GM18907 (cell line): ENCODE measurements at regions not wholly inside any gene's neighbourhood (a gene's known extent, or its start where the extent isn't known, plus 50 kb on each side); places are given as distances from the start of the nearest gene placed in this dataset.
A peak's percentile ranks its signal among the peaks of the same experiment; 100 is the strongest.

ENCODE experiments used
- ATAC-seq: cut with Tn5 transposase; IDR thresholded peaks from one replicate; pipeline ENCODE4 v1.9.1; 2021; ENCODE audit warnings: mild to moderate bottlenecking, moderate library complexity; ENCODE audit not compliant: unreplicated experiment

DNA sequence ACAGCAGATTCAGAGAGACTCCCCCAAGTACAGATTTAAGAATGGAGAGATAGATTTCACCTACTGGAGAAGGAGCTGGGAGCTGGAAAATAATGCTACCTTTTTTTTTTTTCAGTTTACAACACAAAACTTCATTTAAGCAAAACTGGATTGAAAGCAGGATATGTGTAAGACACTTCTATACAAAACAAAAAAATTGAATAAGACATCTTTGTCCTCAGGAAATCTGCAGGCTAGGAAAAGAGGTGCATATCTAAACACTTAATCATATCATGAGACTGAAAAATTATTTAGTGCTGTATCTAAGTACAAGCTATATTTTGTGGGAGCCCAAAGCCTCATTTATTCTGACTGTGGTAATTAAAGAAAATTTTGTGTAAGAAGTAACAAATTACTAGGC lies 516.1 kb downstream of the ZIC1 start:
- ATAC-seq: no peak

DNA sequence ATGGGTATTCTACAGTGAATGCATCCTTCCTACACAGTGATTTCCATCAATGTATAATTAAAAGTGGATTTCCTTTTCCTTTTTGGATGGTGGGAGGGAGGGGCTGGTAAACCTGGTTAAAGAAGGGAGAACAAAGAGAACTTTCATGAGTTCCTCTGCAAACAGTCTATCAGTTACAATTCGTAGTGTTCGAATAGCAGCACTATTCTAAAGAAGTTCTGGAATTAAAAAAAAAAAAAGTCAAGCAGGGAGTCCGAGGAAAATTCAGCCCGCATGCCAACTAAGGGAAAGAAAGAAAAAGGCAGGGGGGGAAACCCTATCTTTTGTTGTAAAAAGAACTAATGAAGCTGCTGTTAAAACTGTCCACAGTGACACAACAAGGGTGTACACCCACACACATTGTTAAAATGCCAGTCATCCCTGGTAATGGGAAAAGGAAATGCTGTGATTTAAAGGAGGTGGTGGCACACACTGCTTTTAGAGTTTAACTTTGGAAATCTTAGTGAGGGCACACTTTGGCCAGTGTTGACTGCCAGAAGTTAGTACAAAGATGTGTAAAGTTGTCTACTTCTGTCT lies 521.2 kb downstream of the ZIC1 start:
- no peak for ATAC-seq

DNA sequence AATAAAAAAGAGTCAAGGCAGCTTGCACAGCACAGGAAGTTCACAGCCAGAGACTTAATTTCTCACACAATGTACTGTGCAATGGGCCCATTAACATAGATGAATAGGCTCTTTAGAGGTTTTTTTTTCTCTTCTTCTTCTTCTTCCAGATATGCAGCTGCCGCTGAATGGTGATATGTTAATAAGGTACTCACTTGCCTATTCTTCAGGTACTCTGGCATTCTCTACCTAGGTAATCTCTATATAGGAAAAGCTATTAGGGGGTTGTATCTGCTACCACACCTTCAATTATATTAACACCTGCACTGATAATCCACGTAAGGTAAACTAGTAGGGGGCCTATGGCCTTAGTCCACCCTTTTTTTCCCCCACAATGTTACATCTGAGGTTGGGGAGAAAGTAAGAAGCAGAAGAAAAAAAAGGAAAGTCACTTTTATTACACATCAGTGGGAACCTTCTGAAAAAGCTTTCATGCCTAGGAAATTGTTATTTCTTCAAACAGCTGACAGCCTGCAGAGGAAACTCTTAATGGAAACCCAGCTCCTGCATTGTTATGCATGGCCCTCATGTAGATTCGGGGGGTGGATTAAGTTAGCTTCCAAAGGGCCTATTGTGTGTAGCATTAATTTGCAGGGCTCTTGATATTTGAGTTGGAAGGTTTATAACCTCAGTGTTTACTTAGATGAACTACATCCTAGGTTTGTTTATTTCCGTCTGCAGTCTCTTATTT lies 525.5 kb downstream of the ZIC1 start:
- no peak for ATAC-seq

DNA sequence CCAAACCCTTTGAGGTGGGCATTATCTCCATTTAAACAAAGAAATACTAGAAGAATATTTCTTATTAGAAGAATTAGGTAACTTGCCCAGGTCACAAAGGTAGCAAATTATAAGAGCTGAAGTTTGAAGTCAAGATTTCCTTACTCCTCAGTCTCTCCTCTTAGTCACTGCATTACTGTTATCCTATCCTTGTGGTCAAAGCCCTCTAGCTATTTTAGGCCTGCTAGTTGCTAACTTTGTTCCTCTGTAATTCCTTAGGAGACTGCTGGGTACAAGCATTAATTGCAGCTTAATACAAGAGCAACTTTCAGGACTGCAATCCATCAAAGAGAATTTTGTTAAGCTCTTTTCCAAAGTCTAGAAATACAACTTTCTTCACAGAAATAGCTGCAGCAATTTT lies 528.2 kb downstream of the ZIC1 start:
- no peak for ATAC-seq

DNA sequence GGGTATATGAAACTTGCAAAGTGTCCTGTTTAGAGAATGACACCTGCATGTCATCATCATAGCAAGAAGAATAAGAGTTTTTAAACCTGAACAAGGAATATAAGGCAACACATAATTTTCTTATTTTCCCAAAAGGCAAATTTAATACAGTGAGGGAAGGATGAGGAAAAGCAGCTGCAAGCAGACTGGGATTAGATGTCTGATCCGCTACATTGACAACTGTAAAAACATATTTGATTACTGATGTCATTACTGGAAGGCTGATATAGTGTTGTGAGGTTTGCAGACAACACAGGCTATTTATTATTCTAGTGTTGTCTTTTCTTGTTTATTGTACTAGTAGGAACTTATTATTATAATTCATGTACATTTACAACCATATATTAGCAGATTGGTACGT lies 528.7 kb downstream of the ZIC1 start:
- ATAC-seq: no peak

DNA sequence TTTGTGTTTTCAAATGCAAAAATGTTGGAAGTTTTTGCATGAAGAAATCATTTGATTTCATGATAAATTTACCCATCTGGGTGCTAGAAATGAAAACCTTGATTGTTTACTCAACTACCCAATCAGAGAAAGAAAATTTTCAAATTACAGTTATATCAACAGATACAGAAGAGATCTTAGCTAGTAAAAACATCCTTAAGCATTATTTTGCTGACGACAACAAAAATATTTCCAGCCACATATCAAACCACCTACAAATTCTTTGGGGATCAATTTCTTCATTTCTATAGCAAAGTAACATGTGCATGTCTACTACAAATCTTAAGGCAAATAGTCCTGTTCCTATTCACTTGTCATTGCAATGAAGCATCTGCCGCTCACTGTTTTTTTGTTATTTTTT lies 530.3 kb downstream of the ZIC1 start:
- no peak for ATAC-seq

DNA sequence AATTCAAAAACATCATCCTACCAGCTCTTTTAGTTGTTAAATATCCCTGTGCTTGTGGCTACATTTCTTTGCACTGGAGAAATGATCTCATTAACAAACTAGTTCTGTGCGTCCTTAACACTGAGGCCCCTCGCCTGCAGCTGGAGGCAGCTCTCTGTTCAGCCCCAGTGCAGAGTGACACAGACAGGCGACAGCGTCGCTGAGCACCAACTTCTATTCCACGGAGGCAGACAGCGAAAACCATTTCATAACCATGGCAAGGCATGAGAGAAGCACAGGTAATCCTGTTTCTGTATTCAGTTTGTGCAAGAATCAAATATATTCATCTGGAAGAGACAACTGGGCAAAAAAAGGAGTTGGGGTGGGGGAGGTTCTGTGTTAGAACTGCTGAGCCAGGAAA lies 530.7 kb downstream of the ZIC1 start:
- no peak for ATAC-seq

DNA sequence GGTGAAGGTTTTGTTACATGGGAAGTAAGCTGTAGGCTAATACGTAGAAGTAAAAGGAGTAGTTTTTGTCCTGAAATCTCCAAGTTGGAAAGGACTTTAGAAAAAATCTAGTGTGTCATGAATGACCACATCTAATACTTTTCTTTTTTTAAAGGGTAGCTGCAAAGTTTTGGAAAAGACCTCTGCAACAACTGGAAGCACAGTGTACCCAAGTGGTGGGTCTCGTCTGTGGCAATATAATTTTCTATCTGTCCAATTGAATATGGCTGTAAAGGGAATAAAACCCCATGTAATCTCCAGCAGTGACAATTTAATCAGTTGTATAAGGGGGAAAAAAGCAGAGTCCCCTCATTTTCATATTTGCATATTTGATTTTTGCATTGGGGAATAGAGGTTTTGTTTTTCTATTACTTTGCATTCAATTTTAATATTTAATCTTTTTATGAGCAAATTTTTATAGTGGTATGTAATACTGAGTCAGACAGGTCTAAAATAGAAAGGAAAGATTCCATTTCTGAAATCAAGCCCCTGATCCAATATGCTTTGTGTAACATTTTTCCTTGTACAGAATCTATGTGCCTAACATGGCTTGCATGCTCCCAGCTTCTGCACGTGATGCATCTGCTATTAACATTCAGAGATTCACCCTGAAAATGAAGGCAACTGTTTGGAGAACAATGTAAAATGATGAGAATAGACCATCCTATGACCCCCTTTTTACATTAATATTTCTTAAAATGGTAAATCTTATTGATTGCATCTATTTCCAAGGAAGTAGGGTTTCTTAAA lies 531.4 kb downstream of the ZIC1 start:
- ATAC-seq: no peak

DNA sequence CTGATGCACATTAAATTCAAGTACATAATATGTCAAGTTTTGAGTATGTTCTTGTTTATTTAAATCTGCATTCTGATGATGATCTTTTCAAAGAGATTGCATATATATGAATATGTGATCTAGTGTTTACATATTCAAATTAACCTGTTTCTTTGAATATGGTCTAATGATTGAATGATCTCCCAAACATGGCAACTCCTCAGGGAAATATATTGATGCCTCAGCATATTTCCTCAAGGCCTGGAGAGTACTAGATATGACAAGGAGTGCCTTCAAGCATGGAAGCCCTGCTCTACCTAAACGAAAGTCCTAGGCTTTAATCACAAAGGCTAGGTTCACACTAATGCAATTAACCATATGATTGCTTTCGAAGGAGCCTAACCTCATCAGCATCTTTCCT lies 532.8 kb downstream of the ZIC1 start:
- ATAC-seq: no peak

DNA sequence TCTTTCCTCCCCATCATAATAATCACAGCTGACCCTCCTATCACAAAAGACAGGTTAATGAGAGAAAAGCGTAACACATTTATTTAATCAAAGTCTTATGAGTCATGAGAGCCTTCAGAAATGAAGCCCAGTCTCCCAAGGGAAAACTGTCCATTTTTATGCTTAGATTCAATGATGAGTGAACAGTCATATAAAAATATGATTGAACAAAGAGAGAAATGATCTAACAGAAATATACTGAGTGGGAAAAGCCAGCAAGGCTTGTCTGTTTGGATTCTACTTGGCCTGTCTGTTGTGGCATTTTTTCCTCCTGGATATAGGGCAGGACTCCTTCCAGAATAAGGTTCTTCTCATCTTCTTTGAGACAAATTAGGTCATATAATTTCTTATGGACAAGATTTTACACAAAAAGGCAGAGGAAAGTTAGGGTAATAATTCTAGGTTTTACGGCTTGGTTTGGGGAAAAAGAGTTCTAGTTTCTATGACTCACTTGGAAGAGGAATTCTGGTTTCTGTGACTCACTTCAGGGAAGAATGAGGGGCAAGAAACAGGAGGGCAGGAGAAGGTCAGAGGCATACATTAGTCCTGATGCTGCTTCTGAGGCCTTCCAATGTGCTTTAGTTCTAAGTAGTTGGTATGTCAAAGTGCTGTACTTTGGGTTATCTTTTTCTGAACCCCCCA lies 534.2 kb downstream of the ZIC1 start:
- no peak for ATAC-seq

DNA sequence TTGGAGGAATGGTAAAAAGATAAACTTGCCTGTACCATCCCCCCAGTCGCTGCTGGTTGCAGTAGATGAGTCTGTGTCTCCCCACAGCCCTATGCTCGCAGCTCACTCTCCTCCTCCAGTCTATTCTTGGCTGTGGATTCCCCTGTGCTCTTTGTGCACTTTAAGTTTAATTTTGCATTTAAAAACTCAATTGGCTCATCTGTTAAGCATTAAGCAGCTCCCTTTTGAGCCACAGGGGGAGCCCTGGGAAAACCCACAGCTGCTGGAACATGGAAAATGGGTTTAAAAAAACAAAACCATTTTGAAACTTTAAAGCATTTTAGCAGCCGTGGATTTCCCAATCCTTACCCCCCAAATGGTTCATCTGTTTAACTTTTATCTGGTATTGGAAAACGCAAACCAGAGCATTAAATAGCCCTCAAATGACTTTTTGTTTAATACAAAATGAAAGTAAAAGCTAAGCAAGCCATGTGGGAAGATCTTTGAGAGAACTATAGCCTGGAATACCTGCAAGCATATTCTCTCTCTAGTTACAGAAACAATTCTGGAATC lies 536.9 kb downstream of the ZIC1 start:
- peak; percentile 77 for ATAC-seq

DNA sequence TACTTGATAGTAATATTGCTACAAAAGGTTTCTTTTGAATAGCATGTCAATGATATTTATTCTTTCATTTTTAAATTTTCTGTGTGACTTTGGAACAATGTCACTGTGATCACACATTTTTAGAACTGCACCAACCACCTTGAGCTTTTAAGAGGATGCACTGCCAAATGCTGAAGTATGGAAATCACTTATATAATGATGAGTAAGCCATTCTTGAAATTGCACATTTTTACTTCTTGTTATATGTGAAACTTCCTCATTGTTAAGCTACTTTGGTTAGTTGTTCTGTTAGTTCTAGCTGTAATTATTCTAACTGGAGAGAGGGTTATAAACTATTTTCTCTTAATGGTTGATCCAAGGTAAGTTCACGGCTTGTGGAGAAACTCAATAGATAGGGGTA lies 547.5 kb downstream of the ZIC1 start:
- no peak for ATAC-seq

DNA sequence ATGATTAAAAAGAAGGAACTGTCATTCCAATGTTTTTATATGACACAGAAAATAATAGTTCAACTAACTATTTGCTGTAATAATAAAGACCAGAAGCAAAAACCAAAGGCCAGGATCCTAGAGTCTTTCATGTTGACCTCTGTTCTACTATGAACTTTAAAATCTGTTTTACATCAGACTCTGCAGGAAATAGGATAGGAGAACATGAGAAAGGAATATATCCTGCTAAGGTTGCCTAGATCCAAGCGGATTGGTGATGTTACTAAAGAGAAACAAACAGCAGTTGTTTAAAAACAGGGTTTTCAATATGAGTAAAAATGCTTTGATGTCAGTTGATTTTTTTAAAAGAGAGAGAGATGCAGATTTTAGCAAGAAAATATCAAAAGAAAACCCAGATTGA lies 549.6 kb downstream of the ZIC1 start:
- no peak for ATAC-seq

DNA sequence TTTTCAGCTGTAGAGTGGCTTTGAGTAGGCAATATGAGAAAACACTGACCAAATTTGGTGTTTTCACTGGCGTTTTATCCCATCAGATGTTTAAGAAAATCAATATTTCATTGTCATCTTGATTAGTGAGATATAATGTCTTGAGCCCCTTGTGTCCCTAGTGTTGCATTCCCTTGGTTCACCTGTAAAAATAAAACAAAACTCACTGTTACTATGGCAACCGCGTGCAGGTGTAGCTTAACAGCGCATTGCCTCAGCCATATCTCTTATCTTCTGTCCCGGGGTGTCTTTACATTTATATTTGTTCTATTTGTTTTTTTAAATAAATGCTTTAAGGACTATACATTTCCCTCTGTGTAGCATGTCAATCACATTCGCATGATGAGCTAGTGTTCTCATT lies 551.6 kb downstream of the ZIC1 start:
- ATAC-seq: no peak

DNA sequence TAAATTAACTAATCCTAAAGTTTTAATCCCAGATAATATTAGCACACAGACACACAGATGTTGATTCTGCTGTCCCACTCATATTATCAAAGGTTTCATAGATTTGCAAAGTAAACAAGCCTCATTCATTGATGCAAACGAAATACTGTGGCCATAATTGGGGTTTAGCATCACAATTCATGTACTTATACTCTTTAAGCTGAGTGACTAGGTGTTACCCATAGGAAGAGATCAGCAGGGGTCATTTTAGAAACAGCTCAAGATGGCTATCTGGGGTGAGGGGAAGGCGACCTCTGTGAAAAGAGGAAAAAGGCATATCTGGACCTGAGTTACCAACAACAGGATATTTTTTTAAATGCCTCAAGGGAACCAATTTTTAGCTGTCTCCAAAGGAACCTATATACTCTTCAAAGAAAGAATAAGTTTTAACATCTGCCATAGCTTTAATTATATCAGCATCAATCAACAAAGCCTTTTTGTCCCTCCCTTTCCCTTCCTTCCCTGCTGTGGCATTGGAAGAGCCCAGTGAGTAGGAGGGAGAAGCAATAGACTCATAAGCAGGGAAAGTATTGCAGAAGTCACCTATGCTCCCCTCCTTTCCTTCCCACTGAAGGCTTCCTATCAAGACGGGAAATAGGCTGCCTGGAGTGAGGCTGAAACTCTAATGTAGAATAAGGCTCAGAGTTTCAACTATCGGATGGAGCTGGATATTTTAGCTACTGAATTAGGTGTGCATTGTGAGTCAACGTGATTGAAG lies 553.4 kb downstream of the ZIC1 start:
- ATAC-seq: no peak

DNA sequence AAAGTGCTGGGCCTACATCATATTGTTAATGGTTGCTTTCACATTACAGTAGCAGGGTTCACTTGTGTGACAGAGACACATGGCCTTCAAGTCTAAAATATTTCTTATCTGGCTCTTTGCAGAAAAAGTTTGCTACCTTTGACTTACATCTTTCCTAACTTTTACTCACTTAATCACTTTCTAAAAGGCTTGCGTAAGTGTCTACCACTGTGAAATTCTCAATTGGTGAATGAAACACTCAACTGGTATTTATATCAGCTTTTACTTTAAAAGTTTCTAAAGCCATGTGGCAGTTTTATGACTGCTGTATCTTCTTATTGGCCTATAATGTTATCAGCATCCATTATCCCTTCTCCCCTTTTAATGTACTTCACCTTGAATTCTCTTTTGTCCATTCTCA lies 554.5 kb downstream of the ZIC1 start:
- no peak for ATAC-seq

DNA sequence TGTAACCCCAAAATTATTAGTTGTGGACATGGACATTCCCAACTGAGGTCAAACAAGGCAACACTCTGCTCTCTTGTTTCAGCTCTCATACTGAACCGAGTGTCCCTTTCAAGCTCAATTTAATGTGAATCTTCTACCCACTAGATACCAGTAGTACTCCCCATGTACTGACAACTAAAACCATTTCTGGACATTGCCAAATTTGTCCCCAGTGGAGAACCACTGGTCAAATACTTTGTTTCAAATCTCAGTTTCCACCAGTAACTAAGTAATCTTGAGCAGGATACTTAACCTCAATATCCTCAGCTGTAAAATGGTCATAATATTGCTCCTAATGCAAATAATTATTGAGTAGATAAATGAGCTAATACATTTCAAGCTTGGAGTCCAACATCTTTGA lies 566.0 kb downstream of the ZIC1 start:
- ATAC-seq: no peak

DNA sequence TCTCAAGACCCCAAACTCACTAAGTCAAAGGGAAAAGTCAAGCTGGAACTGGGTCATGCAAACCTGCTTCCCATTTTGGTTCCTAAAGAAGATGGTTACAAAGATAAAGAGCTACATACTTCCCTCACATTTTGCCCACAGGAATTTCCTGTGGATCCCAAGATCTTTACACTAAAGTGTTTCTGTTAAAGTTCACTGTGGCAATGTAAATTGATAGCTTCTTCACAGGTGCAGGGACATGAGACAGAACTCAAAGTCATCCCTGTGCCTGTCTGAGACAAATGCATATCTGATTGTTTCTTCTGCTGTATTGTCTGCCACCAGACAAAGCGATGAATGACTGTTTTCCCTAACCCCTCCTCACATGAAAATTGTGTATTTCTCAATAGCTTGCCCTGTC lies 567.8 kb downstream of the ZIC1 start:
- no peak for ATAC-seq

DNA sequence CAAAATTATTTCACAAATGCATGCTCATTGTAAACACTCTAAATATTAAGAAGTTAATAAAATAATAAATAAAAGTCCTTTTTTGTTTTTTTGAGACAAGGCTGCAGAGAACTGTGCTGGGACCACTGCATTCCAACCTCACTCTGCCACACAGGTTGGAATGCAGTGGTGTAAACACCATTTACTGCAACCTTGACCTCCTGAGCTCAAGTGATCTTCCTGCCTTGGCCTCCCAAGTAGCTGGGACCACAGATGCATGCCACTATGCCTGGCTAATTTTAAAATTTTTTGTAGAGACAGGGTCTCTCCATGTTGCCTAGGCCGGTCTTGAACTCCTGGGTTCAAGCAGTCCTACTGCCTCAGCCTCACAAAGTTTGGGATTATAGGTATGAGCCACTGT lies 578.4 kb downstream of the ZIC1 start:
- no peak for ATAC-seq

DNA sequence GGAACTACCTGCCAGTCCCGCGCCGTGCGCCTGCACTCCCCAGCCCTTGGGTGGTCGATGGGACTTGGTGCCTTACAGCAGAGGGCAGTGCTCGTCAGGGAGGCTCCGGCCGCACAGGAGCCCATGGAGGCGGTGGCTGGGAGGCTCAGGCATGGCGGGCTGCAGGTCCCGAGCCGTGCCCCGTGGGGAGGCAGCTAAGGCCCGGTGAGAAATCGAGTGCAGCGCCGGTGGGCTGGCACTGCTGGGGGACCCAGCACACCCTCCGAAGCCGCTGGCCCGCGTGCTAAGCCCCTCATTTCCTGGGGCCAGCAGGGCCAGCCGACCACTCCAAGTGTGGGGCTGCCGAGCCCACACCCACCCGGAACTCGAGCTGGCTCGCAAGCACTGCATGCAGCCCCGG lies 580.2 kb downstream of the ZIC1 start:
- ATAC-seq: no peak
